Brain pericyte (primary cell): ENCODE measurements at regions not wholly inside any gene's neighbourhood (a gene's known extent, or its start where the extent isn't known, plus 50 kb on each side); places are given as distances from the start of the nearest gene placed in this dataset.
"Not testable (repeated sequence)": the region's sequence is repeated elsewhere in the genome, so short reads cannot be mapped to it uniquely, and the experiment has no call there.

ENCODE experiments used
- DNase-seq: peaks from one replicate; pipeline ENCODE4 v3.0.0-alpha.2; 2012; ENCODE audit warnings: low read depth, low spot score

GRCh38 chr12:124070394-124071074 lies 97.5 kb downstream of the ZNF664 start:
- not testable (repeated sequence) for DNase-seq

- no peak for DNase-seq
Observed at GRCh38 chr12:124071075-124071443, 98.0 kb downstream of the ZNF664 start.

- no peak for DNase-seq
Observed at GRCh38 chr12:124073356-124074035, 100.5 kb downstream of the ZNF664 start.

- DNase-seq: no peak
Observed at GRCh38 chr12:124075841-124076240, 102.8 kb downstream of the ZNF664 start.

GRCh38 chr12:124077701-124078100 lies 104.7 kb downstream of the ZNF664 start:
- no peak for DNase-seq

GRCh38 chr12:124078800-124079199 lies 105.8 kb downstream of the ZNF664 start:
- no peak for DNase-seq

GRCh38 chr12:124080649-124081048 lies 107.6 kb downstream of the ZNF664 start:
- DNase-seq: no peak

GRCh38 chr12:124082012-124082411 lies 109.0 kb downstream of the ZNF664 start:
- no peak for DNase-seq

GRCh38 chr12:124082687-124083086 lies 109.7 kb downstream of the ZNF664 start:
- no peak for DNase-seq

- no peak for DNase-seq
Observed at GRCh38 chr12:124083708-124084107, 110.7 kb downstream of the ZNF664 start.

- DNase-seq: no peak
Observed at GRCh38 chr12:124085419-124086296, 112.6 kb downstream of the ZNF664 start.

GRCh38 chr12:124086299-124086898 lies 113.4 kb downstream of the ZNF664 start:
- no peak for DNase-seq

- no peak for DNase-seq
Observed at GRCh38 chr12:124087266-124088051, 114.4 kb downstream of the ZNF664 start.

GRCh38 chr12:124088217-124088907 lies 115.3 kb downstream of the ZNF664 start:
- DNase-seq: no peak

GRCh38 chr12:124089181-124089914 lies 116.3 kb downstream of the ZNF664 start:
- not testable (repeated sequence) for DNase-seq

GRCh38 chr12:124091835-124092234 lies 118.8 kb downstream of the ZNF664 start:
- no peak for DNase-seq

- DNase-seq: not testable (repeated sequence)
Observed at GRCh38 chr12:124092532-124092931, 119.5 kb downstream of the ZNF664 start.

- DNase-seq: no peak
Observed at GRCh38 chr12:124093297-124093696, 120.3 kb downstream of the ZNF664 start.

- DNase-seq: no peak
Observed at GRCh38 chr12:124094188-124094587, 121.2 kb downstream of the ZNF664 start.

- DNase-seq: no peak
Observed at GRCh38 chr12:124094733-124095132, 121.7 kb downstream of the ZNF664 start.
